HS-5 (cell line): ENCODE measurements at regions not wholly inside any gene's neighbourhood (a gene's known extent, or its start where the extent isn't known, plus 50 kb on each side); places are given as distances from the start of the nearest gene placed in this dataset.
"Not testable (repeated sequence)": the region's sequence is repeated elsewhere in the genome, so short reads cannot be mapped to it uniquely, and the experiment has no call there.

Experiments used
- DNase-seq: peaks from one replicate; pipeline ENCODE4 v3.0.0-alpha.2; 2012; ENCODE audit warnings: low read depth

DNA sequence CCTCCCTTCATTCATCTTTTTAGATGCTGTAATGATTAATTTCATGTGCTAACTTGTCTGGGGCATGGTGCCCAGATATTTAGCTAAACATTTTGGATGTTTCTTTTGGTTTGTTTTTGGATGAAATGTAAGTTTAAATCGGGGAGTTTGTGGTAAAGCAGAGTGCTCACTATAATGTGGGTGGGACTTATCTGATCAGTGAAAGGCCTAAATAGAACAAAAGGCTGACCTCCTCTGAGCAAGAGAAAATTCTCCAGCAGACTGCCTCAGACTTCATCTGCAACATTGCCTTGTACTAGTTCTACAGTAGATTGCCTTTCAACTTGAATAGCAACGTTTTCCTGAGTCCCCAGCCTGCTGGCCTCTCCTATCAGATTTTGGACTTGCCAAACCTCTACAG, 183.6 kb downstream of the S1PR1 start:
- DNase-seq, result no peak

DNA sequence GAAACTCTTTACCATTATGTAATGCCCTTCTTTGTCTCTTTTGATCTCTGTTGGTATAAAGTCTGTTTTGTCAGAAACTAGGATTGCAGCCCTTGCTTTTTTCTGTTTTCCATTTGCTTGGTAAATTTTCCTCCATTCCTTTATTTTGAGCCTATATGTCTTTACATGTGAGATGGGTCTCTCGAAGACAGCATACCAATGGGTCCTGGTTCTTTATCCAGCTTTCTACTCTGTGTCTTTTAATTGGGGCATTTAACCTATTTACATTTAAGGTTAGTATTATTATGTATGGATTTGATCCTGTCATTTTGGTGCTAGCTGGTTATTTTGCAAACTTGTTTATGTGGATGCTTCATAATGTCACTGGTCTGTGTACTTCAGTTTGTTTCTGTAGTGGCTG, 191.3 kb downstream of the S1PR1 start:
- not testable (repeated sequence) for DNase-seq

DNA sequence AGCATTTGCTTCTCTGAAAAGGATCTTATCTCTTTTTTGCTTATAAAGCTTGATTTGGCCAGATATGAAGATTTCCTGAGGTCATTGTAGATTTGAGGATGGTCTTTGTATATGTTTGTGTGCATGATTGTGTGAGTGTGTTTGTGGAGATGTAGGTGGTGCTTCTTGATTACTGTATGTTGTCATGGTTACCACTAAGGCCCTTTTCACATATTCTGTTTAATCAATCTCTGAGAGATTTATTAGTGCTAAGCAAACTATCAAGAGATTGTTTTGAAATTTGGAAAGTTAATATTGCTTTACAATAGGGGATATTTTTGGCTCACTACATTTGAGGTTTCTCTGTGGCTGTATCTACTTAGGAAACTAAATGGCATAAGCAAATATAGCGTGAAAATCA, 191.7 kb downstream of the S1PR1 start:
- DNase-seq, result no peak

DNA sequence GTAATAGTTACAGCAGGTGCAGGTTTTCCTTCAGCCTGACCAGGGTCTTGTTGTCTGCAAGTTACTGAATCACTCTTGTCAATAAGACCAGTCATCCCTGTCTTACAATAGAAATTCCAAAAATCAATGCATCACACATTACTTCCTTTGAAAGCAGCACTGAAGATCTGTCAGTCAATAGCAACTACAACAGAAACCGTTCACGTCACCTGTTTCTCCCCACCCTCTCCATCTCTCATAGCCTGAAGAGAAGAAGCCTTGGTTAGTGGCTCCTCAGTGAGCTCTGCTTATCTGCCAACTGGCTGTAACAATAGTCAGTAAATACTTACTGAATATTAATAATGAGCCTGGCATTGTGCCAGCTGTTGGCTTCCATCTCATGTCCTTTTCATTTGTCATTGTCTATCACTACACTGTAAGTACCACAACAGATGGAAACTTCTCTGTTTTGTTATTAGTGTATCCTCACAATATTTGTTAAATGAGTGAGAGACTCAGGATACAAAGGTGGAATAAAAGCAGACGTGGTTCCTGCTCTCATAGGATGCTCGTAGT, 195.2 kb downstream of the S1PR1 start:
- DNase-seq, result no peak

- DNase-seq, result no peak
These were observed 199.2 kb downstream of the S1PR1 start for GRCh38 chr1:101435831-101436511.

- no peak for DNase-seq
These were observed 201.0 kb downstream of the S1PR1 start for GRCh38 chr1:101437800-101438199.

GRCh38 chr1:101438359-101438758, 201.5 kb downstream of the S1PR1 start:
- DNase-seq, result no peak

DNA sequence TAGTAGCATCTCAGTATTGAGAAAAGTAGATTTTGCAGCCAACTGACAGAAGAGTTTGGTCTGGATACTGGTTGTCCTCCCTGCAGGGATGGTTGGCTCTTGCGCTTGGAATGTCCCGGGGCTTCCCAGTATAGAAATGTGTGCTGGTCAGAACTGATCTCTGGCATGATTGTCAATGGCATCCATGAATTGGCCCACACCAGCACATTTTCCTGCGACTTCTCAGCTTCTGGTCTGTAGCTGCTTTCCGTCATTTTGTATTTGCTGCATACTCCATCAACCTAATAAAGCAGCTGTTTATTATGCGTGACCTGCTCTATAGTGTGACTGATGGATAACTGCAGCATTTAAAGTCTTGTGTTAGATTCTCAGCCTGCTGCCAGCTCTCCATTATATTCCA, 203.7 kb downstream of the S1PR1 start:
- DNase-seq, result no peak

- no peak for DNase-seq
These were observed 207.6 kb downstream of the S1PR1 start for GRCh38 chr1:101444381-101444780.

- DNase-seq, result no peak
These were observed 208.2 kb downstream of the S1PR1 start for GRCh38 chr1:101444873-101445618.

GRCh38 chr1:101448018-101448417, 211.2 kb downstream of the S1PR1 start:
- no peak for DNase-seq

DNA sequence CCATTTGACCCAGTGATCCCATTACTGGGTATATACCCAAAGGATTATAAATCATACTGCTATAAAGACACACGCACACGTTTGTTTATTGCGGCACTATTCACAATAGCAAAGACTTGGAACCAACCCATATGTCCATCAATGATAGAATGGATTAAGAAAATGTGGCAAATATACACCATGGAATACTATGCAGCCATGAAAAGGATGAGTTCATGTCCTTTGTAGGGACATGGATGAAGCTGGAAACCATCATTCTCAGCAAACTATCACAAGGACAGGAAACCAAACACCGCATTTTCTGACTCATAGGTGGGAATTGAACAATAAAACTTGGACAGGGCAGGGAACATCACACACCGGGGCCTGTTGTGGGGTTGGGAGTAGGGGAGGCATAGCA, 213.9 kb downstream of the S1PR1 start:
- not testable (repeated sequence) for DNase-seq

- DNase-seq, result no peak
These were observed 215.1 kb downstream of the S1PR1 start for GRCh38 chr1:101451888-101452287.

DNA sequence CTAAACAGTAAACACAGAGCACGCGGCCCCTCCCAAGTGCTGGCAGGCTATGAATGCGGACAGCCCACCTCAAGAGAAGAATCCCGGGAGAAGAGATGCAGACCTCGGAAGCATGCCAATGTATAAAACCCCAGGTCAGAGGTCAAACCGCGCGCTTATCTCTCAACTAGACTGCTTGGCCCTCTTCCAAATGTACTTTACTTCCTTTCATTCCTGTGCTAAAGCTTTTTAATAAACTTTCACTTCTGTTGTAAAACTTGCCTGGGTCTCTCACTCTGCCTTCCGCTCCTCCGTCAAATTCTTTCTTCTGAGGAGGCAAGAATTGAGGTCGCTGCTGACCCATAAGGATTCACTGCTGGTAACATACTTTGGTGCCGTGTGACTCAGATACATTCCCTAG, 216.0 kb downstream of the S1PR1 start:
- no peak for DNase-seq

- DNase-seq, result no peak
These were observed 217.0 kb downstream of the S1PR1 start for GRCh38 chr1:101453844-101454243.

GRCh38 chr1:101455166-101455565, 218.3 kb downstream of the S1PR1 start:
- no peak for DNase-seq

- peak; percentile 6 for DNase-seq
These were observed 223.9 kb downstream of the S1PR1 start for GRCh38 chr1:101460739-101461138.

- peak; percentile 63 for DNase-seq
These were observed 226.4 kb downstream of the S1PR1 start for GRCh38 chr1:101463195-101463594.

GRCh38 chr1:101465941-101466340, 229.1 kb downstream of the S1PR1 start:
- DNase-seq, result no peak

GRCh38 chr1:101474039-101474665, 237.3 kb downstream of the S1PR1 start:
- DNase-seq, result no peak

DNA sequence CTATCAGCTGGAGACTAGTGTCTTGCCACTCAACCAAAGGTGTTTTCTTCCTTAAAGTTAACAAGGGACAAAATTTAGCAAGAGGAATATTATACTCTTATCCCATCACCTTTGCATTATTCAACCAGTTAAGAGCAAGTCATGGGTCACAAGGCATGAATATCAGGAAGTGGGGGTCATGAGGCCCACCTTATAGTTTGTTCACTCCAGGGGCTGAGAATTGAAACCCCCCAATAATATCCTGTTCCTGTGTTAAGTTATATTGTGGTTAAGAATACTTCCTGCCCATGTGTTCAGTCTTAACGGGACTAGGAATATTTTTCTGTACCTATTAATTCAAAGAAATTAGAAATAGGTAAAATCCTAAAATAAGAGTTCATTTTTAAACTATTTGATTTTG, 239.7 kb downstream of the S1PR1 start:
- DNase-seq, result no peak

GRCh38 chr1:101479945-101480344, 243.1 kb downstream of the S1PR1 start:
- DNase-seq, result no peak

DNA sequence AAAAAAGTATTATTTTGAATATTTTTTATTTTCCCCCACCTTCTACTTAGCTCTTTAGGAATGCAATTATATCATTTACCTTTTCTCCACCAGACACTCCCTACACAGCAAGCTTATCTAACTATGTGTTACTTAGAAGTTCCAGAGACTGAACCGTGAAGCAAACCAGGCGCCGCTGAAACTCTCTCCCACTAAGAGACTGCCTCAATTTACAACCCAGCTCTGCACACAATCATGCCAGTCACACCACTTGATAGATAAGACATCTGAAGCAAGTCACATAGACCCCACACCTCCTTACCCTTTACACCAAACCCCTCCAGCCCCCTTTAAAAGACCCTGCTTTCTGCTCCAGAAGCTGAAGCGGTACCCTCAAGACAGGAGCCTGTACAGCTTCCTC, 245.5 kb downstream of the S1PR1 start:
- no peak for DNase-seq
